Activated CD4-positive, alpha-beta T cell treated with anti-CD3 and anti-CD28 coated beads, Interleukin-2, amount 50 U/mL, for 16 hours (primary cell): ENCODE measurements at regions not wholly inside any gene's neighbourhood (a gene's known extent, or its start where the extent isn't known, plus 50 kb on each side); places are given as distances from the start of the nearest gene placed in this dataset.

Experiments
- DNase-seq: peaks from one replicate; pipeline ENCODE4 v3.0.0-alpha.2; 2020

DNA sequence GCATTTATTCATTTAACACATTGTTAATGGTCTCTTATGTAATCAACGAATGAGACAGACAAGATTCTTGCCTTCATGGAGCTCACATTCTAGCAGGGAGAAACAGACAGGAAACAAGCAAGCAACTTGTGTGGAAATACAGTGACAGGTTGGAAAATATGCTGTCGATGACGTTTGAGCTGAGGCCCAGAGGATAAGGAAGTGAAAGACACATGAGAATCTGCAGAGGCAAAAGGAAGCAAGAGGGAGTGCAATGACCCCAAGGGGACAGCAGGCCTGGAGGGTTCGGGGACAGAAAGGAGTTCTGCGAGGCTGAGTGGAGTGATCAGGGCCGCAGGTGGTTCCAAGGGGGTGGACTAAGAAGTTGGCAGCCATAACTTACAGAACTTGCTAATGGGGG is 60.6 kb upstream of the AKT3 start:
- DNase-seq = no peak

DNA sequence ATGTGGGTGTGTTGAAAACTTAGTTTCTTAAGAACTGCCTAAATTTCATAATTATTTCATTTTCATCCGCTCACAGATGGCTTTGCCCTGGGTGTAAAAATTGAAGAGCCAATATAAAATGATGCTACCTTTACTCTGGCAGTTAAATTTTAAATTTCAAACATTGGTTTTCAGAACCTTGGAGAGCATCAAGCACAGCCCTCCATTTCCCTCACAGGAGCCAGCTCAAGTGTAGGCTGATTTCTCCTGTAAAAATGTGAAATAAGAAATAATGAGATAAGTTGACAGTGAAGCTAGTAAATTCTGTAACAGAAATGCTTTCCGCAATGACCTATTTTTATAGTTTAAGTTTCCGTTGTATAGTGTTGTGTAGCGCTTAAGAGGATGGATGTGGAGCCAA is 53.9 kb upstream of the AKT3 start:
- no peak for DNase-seq

DNA sequence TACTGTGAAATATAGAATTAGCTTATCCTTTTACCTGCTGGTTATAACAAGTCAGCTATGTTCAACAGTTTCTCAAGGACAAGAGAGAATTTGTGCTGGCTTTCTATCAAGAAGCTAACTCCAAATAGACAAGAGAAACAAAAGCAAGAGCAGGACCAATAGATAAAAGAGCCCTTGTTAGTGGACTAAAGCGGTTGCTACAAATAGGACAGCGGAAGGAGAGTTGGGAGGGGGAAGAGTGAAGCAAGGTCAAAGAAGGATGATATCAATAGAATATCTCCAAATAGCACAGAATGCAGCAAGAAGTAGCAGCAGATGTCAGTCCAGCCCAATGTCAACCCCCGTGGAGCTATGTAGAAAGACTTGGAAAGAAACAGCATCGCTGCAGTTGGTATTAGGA is 53.0 kb upstream of the AKT3 start:
- no peak for DNase-seq

DNA sequence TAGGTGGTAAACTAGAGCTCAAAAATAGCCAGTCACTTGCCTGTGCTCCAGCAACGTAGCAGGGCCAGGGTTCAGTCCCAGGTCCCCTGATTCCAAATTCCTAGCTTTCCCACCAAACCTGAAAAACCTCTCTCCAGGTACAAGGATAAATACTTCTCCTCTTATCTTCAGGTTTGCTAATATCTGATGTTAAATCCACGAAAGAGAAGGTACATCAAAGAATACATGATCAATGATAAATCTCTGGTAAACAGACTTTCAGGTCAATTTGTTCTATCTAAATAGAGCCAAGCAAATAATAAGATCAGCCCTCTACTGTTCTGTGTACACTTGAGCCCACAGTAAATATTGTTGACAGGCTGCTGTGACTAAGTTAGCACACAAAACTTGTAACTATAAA is 52.1 kb upstream of the AKT3 start:
- no peak for DNase-seq
